Erythroblast (primary cell): ENCODE measurements at regions not wholly inside any gene's neighbourhood (a gene's known extent, or its start where the extent isn't known, plus 50 kb on each side); places are given as distances from the start of the nearest gene placed in this dataset.

Experiments
- GATA1 ChIP-seq: IDR thresholded peaks from 2 replicates; pipeline ENCODE4 v1.6.1; 2011; ENCODE audit warnings: low read depth, mild to moderate bottlenecking, control low read depth, low read length, moderate library complexity
- POLR2A ChIP-seq: IDR thresholded peaks from 2 replicates; pipeline ENCODE4 v1.6.1; 2011; ENCODE audit warnings: mild to moderate bottlenecking, low read length

DNA sequence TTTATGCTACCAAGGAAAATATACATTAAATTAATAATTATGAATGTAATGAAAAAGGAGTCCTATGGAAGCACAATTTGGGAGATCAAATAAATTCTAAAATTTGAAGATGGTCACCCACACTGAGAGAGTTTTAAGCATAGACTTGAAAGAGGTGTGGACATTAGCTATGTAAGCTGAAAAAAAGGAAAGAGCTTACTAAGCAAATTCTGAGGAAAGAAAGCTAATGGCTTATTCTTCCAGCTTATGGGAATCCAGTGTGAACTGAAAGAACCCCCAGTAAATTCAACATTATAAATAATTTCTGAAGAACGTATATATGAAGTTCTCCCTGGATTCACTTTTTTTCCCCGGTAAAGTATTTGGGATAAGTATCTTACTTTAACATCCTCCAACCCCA, 78.2 kb upstream of the GUCY1A1 start:
- no peak for TF ChIP-seq POLR2A
- no peak for TF ChIP-seq GATA1
